Left lung (tissue), 4 donors: ENCODE measurements at regions not wholly inside any gene's neighbourhood (a gene's known extent, or its start where the extent isn't known, plus 50 kb on each side); places are given as distances from the start of the nearest gene placed in this dataset.

Experiments
- ATAC-seq: fragments of 200-7000 bp; cut with Tn5 transposase; one replicate; pipeline ENCODE4 v1.9.1; 2020; ENCODE audit warnings: moderate library complexity
- DNase-seq, 4 donors: peaks; one replicate each; pipeline ENCODE4 v3.0.0-alpha.2; 2013 to 2020
- H3K27ac ChIP-seq, 2 donors: fragments of 200-600 bp; sonication (generic) in 1 of 2; one replicate each; pipeline versions ENCODE4 v1.5.0 to v1.8.0; 2020 to 2021
- H3K27me3 ChIP-seq, 2 donors: fragments of 200-600 bp; sonication (generic) in 1 of 2; one replicate each; pipeline versions ENCODE4 v1.5.0 to v1.8.0; 2020 to 2021
- H3K36me3 ChIP-seq, 2 donors: fragments of 200-600 bp; sonication (generic) in 1 of 2; one replicate each; pipeline versions ENCODE4 v1.5.0 to v1.8.0; 2020 to 2021
- H3K4me1 ChIP-seq, 2 donors: fragments of 200-600 bp; one replicate each; pipeline ENCODE4 v1.8.0; 2021
- H3K4me3 ChIP-seq, 2 donors: fragments of 200-600 bp; sonication (generic) in 1 of 2; one replicate each; pipeline versions ENCODE4 v1.5.0 to v1.8.0; 2020 to 2021; ENCODE audit warnings: mild to moderate bottlenecking in 1 of 2
- H3K9me3 ChIP-seq, 2 donors: fragments of 200-600 bp; sonication (generic) in 1 of 2; one replicate each; pipeline versions ENCODE4 v1.5.0 to v1.8.0; 2020 to 2021
- CTCF ChIP-seq, 2 donors: fragments of 200-600 bp; sonication (generic) in 1 of 2; IDR thresholded peaks; one replicate each; pipeline versions ENCODE4 v1.5.0 to v1.8.0; 2021; ENCODE audit warnings: antibody characterized with exemption in 2 of 2
- intact Hi-C, 2 donors: fragments of 100-400 bp; cut with DNase I; formaldehyde crosslinking; loops; one replicate each; pipeline versions ENCODE4 v1.11.2 to v1.14.2; 2022
- donor health status: DM: no; HTN: yes; CAD: no.
- donor health status: DM: no; HTN: no; CAD: no.

- no peak for TF ChIP-seq CTCF (IDR thresholded peaks at IDR 0.05)
- ATAC-seq, result no peak
- no peak for DNase-seq
- Histone ChIP-seq H3K27me3 (no peaks in the 10 kb centered on the region), H3K9me3 (no peaks in the 10 kb centered on the region), H3K27ac (no peak overlapping the region), H3K4me1 (no peaks in the 10 kb centered on the region), H3K4me3 (no peak overlapping the region), H3K36me3 (no peaks in the 10 kb centered on the region)
- intact Hi-C loops, result no loop called here
These were observed 96.5 kb upstream of the CDH11 start for GRCh38 chr16:65218348-65218747.

- TF ChIP-seq CTCF (IDR thresholded peaks at IDR 0.05), result no peak
- no peak overlapping the region for H3K4me3 ChIP-seq
- H3K36me3 ChIP-seq, result no peaks in the 10 kb centered on the region
- intact Hi-C loops, result no loop called here
- no peaks in the 10 kb centered on the region for H3K4me1 ChIP-seq
- H3K9me3 ChIP-seq, result no peaks in the 10 kb centered on the region
- DNase-seq, result no peak
- no peaks in the 10 kb centered on the region for H3K27me3 ChIP-seq
- ATAC-seq, result no peak
- H3K27ac ChIP-seq, result no peak overlapping the region
These were observed 92.2 kb upstream of the CDH11 start for GRCh38 chr16:65213866-65214595.

- ATAC-seq (no peak), DNase-seq (no peak)
- Histone ChIP-seq H3K36me3 (no peaks in the 10 kb centered on the region), H3K27ac (no peak overlapping the region), H3K9me3 (no peaks in the 10 kb centered on the region), H3K27me3 (no peaks in the 10 kb centered on the region), H3K4me3 (no peak overlapping the region), H3K4me1 (no peaks in the 10 kb centered on the region)
- intact Hi-C loops, result no loop called here
- no peak for TF ChIP-seq CTCF (IDR thresholded peaks at IDR 0.05)
These were observed 90.9 kb upstream of the CDH11 start for GRCh38 chr16:65212791-65213190.

GRCh38 chr16:65212240-65212639 lies 90.4 kb upstream of the CDH11 start:
- intact Hi-C loops, result no loop called here
- H3K4me3 ChIP-seq, result no peak overlapping the region
- no peak for TF ChIP-seq CTCF (IDR thresholded peaks at IDR 0.05)
- ATAC-seq, result no peak
- no peaks in the 10 kb centered on the region for H3K27me3 ChIP-seq
- DNase-seq, result no peak
- H3K4me1 ChIP-seq, result no peaks in the 10 kb centered on the region
- H3K36me3 ChIP-seq, result no peaks in the 10 kb centered on the region
- no peak overlapping the region for H3K27ac ChIP-seq
- no peaks in the 10 kb centered on the region for H3K9me3 ChIP-seq

- TF ChIP-seq CTCF (IDR thresholded peaks at IDR 0.05), result no peak
- intact Hi-C loops, result no loop called here
These were observed 80.6 kb upstream of the CDH11 start for GRCh38 chr16:65202461-65202860.

More at GRCh38 chr16:65202461-65202860, 80.6 kb upstream of the CDH11 start:
- Histone ChIP-seq H3K36me3 (no peaks in the 10 kb centered on the region), H3K27me3 (no peaks in the 10 kb centered on the region), H3K4me1 (no peaks in the 10 kb centered on the region), H3K9me3 (no peaks in the 10 kb centered on the region), H3K4me3 (no peak overlapping the region), H3K27ac (no peak overlapping the region)
- ATAC-seq, result peak; percentile 47
- DNase-seq, result no peak
